ENCODE measurements at regions not wholly inside any gene's neighbourhood (a gene's known extent, or its start where the extent isn't known, plus 50 kb on each side); places are given as distances from the start of the nearest gene placed in this dataset.

- no peak for TF ChIP-seq POLR2A (IDR thresholded peaks at IDR 0.05)
- TF ChIP-seq, protein P1, sequence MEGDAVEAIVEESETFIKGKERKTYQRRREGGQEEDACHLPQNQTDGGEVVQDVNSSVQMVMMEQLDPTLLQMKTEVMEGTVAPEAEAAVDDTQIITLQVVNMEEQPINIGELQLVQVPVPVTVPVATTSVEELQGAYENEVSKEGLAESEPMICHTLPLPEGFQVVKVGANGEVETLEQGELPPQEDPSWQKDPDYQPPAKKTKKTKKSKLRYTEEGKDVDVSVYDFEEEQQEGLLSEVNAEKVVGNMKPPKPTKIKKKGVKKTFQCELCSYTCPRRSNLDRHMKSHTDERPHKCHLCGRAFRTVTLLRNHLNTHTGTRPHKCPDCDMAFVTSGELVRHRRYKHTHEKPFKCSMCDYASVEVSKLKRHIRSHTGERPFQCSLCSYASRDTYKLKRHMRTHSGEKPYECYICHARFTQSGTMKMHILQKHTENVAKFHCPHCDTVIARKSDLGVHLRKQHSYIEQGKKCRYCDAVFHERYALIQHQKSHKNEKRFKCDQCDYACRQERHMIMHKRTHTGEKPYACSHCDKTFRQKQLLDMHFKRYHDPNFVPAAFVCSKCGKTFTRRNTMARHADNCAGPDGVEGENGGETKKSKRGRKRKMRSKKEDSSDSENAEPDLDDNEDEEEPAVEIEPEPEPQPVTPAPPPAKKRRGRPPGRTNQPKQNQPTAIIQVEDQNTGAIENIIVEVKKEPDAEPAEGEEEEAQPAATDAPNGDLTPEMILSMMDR (IDR thresholded peaks at IDR 0.05): no peak
- no peak for TF ChIP-seq EP300 (IDR thresholded peaks at IDR 0.05)
Observed at GRCh38 chr13:59497621-59498247, 666.0 kb downstream of the DIAPH3 start.

Data from tibial nerve (tissue), 4 donors.